OCI-LY1 (cell line): ENCODE measurements at regions not wholly inside any gene's neighbourhood (a gene's known extent, or its start where the extent isn't known, plus 50 kb on each side); places are given as distances from the start of the nearest gene placed in this dataset.

Experiments used
- EZH2 ChIP-seq: fragments of 200-600 bp; sonication (generic), shearing (Covaris generic); IDR thresholded peaks from 2 replicates; pipeline ENCODE4 v1.8.0; 2017; ENCODE audit warnings: borderline replicate concordance, mixed run types, mild to moderate bottlenecking, antibody characterized with exemption, low read length, moderate library complexity, mixed read lengths
- TF ChIP-seq, protein P1 (sequence below): fragments of 200-600 bp; sonication (generic), shearing (Covaris generic); IDR thresholded peaks from 2 replicates; pipeline ENCODE4 v1.5.1; 2017; ENCODE audit warnings: mild to moderate bottlenecking, antibody characterized with exemption, low read length, moderate library complexity, mixed read lengths

DNA sequence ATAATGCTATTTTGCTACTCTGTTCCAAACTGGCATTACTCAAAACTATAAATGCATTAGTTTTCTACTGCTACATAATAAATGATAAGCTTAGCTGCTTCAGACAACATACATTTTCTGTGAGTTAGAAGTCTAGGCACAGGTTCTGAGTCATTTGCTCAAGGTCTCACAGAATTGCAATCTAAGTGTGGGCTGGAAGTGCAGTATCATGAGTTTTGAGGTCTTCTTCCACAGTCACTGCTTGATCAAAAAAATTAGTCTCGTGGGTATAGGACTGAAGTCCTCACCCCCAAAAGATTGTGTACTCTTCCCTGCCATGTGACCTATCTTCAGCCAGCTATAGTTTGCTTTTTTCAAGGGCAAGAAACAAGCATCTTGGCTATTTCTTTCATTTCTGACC is 676.9 kb downstream of the ADCYAP1 start:
- TF ChIP-seq, protein P1, sequence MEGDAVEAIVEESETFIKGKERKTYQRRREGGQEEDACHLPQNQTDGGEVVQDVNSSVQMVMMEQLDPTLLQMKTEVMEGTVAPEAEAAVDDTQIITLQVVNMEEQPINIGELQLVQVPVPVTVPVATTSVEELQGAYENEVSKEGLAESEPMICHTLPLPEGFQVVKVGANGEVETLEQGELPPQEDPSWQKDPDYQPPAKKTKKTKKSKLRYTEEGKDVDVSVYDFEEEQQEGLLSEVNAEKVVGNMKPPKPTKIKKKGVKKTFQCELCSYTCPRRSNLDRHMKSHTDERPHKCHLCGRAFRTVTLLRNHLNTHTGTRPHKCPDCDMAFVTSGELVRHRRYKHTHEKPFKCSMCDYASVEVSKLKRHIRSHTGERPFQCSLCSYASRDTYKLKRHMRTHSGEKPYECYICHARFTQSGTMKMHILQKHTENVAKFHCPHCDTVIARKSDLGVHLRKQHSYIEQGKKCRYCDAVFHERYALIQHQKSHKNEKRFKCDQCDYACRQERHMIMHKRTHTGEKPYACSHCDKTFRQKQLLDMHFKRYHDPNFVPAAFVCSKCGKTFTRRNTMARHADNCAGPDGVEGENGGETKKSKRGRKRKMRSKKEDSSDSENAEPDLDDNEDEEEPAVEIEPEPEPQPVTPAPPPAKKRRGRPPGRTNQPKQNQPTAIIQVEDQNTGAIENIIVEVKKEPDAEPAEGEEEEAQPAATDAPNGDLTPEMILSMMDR, result no peak
- no peak for TF ChIP-seq EZH2
